ENCODE measurements at regions not wholly inside any gene's neighbourhood (a gene's known extent, or its start where the extent isn't known, plus 50 kb on each side); places are given as distances from the start of the nearest gene placed in this dataset.

DNA sequence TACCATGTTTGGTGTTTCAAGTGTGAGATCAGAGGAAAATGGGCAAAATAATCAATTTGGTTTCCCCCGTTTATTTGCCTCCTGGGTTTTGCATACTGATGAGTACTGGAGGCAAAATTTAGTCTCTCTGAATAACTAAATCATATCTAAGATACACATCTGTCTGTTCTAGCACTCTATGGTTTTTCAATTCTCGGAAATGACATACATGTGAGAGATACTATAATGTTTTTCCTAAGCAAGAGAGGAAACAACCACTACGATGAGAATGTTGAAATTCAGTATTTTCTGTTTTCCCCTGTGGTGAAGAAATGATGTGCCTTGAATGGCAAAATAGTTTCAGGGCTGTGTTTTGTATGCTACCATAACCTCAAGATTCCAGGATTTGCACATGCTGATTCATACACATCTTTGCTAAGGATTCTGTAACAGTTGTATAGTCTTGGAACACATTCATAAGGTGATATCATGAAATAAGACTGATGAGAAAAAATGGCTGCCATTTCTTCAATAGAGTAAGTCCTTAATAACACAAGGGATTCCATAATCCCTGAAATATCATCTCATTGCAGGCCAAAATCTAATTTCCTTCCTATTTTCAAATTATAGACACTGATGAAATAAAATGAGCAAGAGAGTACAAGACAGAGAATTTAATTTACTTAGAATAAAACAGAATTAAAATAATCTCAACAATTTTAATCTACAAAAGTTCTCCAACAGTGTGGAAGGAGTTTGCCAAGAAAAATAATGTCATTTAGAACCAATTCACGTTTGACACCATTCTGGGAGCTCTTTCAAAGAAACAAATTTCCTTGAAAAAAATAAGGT is 316.6 kb downstream of the FIGN start:
- H3K27me3 ChIP-seq (ENCODE audit: control insufficient read depth, insufficient read depth, low read length, poor library complexity, severe bottlenecking) = no peaks in the 10 kb centered on the region
- 92 to 98% methylated on average over 4 of the region's 4 CpGs for WGBS, 2 experiments

DNA sequence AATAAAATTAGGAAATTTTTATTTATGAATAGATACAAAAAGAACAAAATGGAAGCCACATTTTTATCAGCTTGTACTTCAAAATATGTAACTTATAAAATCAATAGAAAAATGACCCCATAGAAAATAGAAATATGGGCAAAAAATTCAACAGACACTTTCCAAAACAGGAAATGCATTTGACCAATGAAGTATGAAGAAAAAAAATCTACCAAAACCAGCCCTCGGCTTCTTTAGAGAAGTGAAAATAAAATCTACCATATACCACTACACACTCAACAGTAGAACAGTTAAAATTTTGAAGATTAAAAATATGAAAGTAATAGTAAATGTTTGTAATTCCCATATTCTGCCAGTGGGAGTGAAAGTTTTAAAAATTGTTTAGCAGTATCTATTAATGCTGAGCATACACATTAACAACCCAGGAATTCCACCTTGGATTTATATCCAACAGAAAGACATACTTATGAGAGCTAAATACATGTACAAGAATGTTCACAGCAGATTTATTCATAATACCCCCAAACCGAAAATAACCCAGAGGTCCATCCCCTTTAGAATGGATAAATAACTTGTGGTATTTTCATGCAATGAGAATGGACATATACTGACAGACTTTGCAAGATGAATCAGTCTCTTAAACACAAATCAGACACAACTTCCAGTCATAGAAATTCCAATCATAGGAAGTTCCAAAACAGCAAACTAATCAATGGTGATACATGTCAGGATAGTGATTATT is 318.0 kb downstream of the FIGN start:
- Histone ChIP-seq H3K27me3 (ENCODE audit: control insufficient read depth, insufficient read depth, low read length, poor library complexity, severe bottlenecking) (no peaks in the 10 kb centered on the region), H3K4me1 (ENCODE audit: control insufficient read depth, insufficient read depth, low read length) (no peaks in the 10 kb centered on the region), H3K27ac (ENCODE audit: insufficient read depth, low read depth, low read length, poor library complexity, severe bottlenecking) (no peak overlapping the region), H3K4me3 (ENCODE audit: insufficient read depth, low read depth, low read length) (no peak overlapping the region), H3K36me3 (ENCODE audit: control insufficient read depth, insufficient read depth, low read length) (no peaks in the 10 kb centered on the region), H3K9me3 (ENCODE audit: control insufficient read depth, low read length) (no peaks in the 10 kb centered on the region)
- no CpG with 5 or more reads among the region's 2 CpGs for WGBS, 2 experiments

More for the DNA sequence above, 316.6 kb downstream of the FIGN start:
- H3K4me3 ChIP-seq (ENCODE audit: insufficient read depth, low read depth, low read length) = no peak overlapping the region
- no peaks in the 10 kb centered on the region for H3K4me1 ChIP-seq (ENCODE audit: control insufficient read depth, insufficient read depth, low read length)
- no peaks in the 10 kb centered on the region for H3K36me3 ChIP-seq (ENCODE audit: control insufficient read depth, insufficient read depth, low read length)
- H3K27ac ChIP-seq (ENCODE audit: insufficient read depth, low read depth, low read length, poor library complexity, severe bottlenecking) = no peak overlapping the region
- H3K9me3 ChIP-seq (ENCODE audit: control insufficient read depth, low read length) = no peaks in the 10 kb centered on the region

DNA sequence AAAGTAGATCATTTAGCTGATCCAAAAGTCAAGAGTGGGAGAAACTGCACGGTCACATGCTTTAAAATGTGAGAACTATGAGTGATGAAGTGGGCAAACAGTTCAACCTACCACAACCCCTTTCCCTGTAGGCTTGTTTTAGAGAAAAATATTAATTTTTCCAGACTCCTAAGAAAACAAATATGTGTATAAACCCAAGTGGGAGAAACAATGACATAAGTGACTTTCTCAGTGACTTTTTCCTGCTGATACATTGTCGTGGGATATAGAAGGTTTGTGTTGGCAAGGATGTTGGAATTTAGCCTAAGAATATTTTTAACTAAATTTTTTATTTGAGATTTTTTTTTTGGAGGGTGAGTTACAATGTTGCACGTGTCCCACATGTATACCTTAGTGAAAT is 321.7 kb downstream of the FIGN start:
- 96 to 100% methylated on average over 2 to 3 of the region's 3 CpGs for WGBS, 2 experiments
- no peaks in the 10 kb centered on the region for H3K4me1 ChIP-seq (ENCODE audit: control insufficient read depth, insufficient read depth, low read length)

DNA sequence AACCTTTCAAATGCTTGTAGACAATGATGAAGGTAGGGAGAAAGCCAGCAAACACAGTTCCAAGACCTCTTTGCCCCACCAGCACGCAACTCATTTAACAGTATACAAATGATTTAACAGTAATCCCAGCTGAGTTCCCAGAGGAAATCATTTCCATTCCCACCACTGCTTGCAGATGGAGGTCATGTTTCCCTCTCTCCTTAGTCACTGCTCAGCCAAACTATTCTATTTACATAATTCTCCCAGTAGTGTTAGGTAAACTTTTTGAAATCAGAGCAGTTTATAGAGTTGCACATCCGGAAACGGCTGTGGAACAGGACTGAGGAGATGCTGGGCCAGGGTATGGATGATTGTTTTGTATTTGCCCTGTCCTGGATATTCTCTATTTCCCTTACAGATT is 328.5 kb downstream of the FIGN start:
- Histone ChIP-seq H3K27me3 (ENCODE audit: control insufficient read depth, insufficient read depth, low read length, poor library complexity, severe bottlenecking) (no peaks in the 10 kb centered on the region), H3K9me3 (ENCODE audit: control insufficient read depth, low read length) (no peaks in the 10 kb centered on the region), H3K4me1 (ENCODE audit: control insufficient read depth, insufficient read depth, low read length) (no peaks in the 10 kb centered on the region), H3K27ac (ENCODE audit: insufficient read depth, low read depth, low read length, poor library complexity, severe bottlenecking) (no peak overlapping the region), H3K4me3 (ENCODE audit: insufficient read depth, low read depth, low read length) (no peak overlapping the region), H3K36me3 (ENCODE audit: control insufficient read depth, insufficient read depth, low read length) (no peaks in the 10 kb centered on the region)
- WGBS, 2 experiments = 98 to 99% methylated on average over 3 of the region's 3 CpGs

More for the DNA sequence above, 321.7 kb downstream of the FIGN start:
- H3K4me3 ChIP-seq (ENCODE audit: insufficient read depth, low read depth, low read length) = no peak overlapping the region
- no peaks in the 10 kb centered on the region for H3K36me3 ChIP-seq (ENCODE audit: control insufficient read depth, insufficient read depth, low read length)
- H3K9me3 ChIP-seq (ENCODE audit: control insufficient read depth, low read length) = no peaks in the 10 kb centered on the region
- H3K27me3 ChIP-seq (ENCODE audit: control insufficient read depth, insufficient read depth, low read length, poor library complexity, severe bottlenecking) = no peaks in the 10 kb centered on the region
- H3K27ac ChIP-seq (ENCODE audit: insufficient read depth, low read depth, low read length, poor library complexity, severe bottlenecking) = no peak overlapping the region

DNA sequence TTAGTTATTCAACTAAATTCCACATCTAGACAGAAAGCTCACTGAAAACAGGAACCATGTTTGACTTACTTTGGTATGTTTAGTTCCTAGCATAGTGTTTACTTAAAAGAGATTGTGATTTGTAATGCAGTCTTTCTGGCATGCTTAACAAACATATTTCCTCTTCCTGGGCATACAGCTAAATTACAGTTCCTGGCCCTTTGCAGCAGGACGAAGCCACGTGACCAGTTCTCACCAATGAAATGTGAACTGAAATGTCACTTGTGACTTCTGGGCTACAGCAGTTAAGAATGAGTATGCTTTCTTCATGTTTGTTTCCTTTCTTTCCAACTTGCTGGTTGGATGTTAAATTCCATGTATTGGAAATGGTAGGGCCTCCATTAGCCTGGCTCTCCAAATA is 330.5 kb downstream of the FIGN start:
- Histone ChIP-seq H3K36me3 (ENCODE audit: control insufficient read depth, insufficient read depth, low read length) (no peaks in the 10 kb centered on the region), H3K9me3 (ENCODE audit: control insufficient read depth, low read length) (no peaks in the 10 kb centered on the region)
- WGBS, 2 experiments = 90 to 97% methylated on average over 2 of the region's 2 CpGs

DNA sequence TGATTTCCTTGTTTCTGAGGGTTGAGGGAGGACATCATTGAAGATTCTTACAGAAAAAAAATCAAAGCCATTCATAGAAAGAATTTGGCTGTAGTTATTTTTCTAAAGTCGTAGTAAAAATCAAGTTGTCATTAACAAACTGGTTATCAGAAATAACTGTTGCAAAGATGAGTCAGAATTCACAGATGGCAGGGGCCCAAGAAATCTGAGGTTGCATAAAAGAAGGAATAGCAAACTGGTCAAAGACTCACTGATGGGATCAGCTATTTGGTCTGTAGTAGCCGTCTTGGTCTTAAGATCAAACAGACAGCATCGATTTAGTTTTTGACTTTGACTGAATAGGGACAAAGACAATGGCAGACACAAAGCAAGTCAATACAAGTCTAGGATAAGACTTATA is 334.3 kb downstream of the FIGN start:
- Histone ChIP-seq H3K27ac (ENCODE audit: insufficient read depth, low read depth, low read length, poor library complexity, severe bottlenecking) (no peak overlapping the region), H3K27me3 (ENCODE audit: control insufficient read depth, insufficient read depth, low read length, poor library complexity, severe bottlenecking) (no peaks in the 10 kb centered on the region), H3K36me3 (ENCODE audit: control insufficient read depth, insufficient read depth, low read length) (no peaks in the 10 kb centered on the region), H3K4me1 (ENCODE audit: control insufficient read depth, insufficient read depth, low read length) (no peaks in the 10 kb centered on the region), H3K9me3 (ENCODE audit: control insufficient read depth, low read length) (no peaks in the 10 kb centered on the region), H3K4me3 (ENCODE audit: insufficient read depth, low read depth, low read length) (no peak overlapping the region)
- 94 to 97% methylated on average over 3 of the region's 3 CpGs for WGBS, 2 experiments

More for the DNA sequence above, 330.5 kb downstream of the FIGN start:
- no peak overlapping the region for H3K4me3 ChIP-seq (ENCODE audit: insufficient read depth, low read depth, low read length)
- H3K4me1 ChIP-seq (ENCODE audit: control insufficient read depth, insufficient read depth, low read length) = no peaks in the 10 kb centered on the region
- H3K27ac ChIP-seq (ENCODE audit: insufficient read depth, low read depth, low read length, poor library complexity, severe bottlenecking) = no peak overlapping the region
- H3K27me3 ChIP-seq (ENCODE audit: control insufficient read depth, insufficient read depth, low read length, poor library complexity, severe bottlenecking) = no peaks in the 10 kb centered on the region

DNA sequence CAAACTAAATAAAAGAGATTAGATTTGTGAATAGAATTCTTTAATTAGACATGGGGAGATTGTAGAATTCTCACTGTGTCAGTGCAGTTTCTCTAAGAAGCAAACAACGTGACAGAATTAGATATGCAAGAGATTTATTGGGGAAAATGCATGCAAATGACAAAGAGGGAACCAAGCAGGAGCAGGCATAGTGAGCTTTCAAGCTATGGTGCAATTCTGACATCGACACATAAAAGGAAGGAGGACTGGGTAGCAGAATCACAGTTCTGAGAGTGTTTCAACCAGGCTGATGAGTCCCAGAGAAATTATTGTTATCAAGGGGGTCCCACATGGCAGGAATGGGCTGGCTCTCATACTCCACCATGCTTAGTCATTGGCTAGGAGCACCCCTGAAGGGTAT is 338.4 kb downstream of the FIGN start:
- 82 to 85% methylated on average over 2 of the region's 2 CpGs for WGBS, 2 experiments
- H3K9me3 ChIP-seq (ENCODE audit: control insufficient read depth, low read length) = no peaks in the 10 kb centered on the region
- no peaks in the 10 kb centered on the region for H3K27me3 ChIP-seq (ENCODE audit: control insufficient read depth, insufficient read depth, low read length, poor library complexity, severe bottlenecking)

DNA sequence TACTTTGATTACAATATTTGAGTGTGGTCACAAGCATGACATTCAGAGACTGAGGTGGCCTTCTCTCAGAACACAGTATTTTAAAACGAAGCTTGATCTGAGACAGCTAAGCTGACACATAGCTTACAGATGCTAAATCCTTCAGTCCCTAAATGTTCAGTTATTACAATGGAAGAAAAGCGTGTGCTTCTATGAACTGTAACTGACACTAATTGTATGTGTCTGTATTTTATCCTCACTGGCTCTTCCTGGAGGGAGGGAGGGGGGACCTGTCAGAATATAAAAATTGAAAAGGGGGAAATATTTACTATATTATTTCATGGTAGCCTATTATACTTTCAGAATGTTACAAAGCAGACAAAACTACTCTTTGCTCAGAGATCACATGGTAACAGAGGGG is 340.2 kb downstream of the FIGN start:
- 92 to 100% methylated on average over 2 of the region's 2 CpGs for WGBS, 2 experiments
- Histone ChIP-seq H3K9me3 (ENCODE audit: control insufficient read depth, low read length) (no peaks in the 10 kb centered on the region), H3K4me1 (ENCODE audit: control insufficient read depth, insufficient read depth, low read length) (no peaks in the 10 kb centered on the region), H3K36me3 (ENCODE audit: control insufficient read depth, insufficient read depth, low read length) (no peaks in the 10 kb centered on the region), H3K27me3 (ENCODE audit: control insufficient read depth, insufficient read depth, low read length, poor library complexity, severe bottlenecking) (no peaks in the 10 kb centered on the region), H3K27ac (ENCODE audit: insufficient read depth, low read depth, low read length, poor library complexity, severe bottlenecking) (no peak overlapping the region), H3K4me3 (ENCODE audit: insufficient read depth, low read depth, low read length) (no peak overlapping the region)

More for the DNA sequence above, 338.4 kb downstream of the FIGN start:
- no peaks in the 10 kb centered on the region for H3K4me1 ChIP-seq (ENCODE audit: control insufficient read depth, insufficient read depth, low read length)
- H3K27ac ChIP-seq (ENCODE audit: insufficient read depth, low read depth, low read length, poor library complexity, severe bottlenecking) = no peak overlapping the region
- H3K36me3 ChIP-seq (ENCODE audit: control insufficient read depth, insufficient read depth, low read length) = no peaks in the 10 kb centered on the region
- no peak overlapping the region for H3K4me3 ChIP-seq (ENCODE audit: insufficient read depth, low read depth, low read length)

DNA sequence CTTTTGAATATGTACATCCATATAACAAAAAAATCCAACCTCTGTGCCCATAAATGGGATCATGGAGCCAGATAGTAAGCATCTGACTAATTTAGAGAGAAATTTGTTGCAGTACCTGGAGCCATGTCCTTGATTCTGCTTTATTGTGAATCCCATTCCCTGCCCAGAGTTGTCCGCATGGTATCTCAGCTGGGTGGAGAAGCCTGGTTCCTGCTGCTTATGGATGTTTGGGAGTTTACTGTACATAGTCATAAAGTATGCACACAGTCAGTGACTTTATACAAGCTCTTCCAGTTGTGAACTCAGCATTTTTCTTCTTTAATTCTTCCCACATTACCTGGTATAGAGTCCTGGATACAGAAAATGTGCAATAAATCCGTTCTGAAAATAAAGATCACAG is 346.0 kb downstream of the FIGN start:
- no peaks in the 10 kb centered on the region for H3K9me3 ChIP-seq (ENCODE audit: control insufficient read depth, low read length)
- no peaks in the 10 kb centered on the region for H3K36me3 ChIP-seq (ENCODE audit: control insufficient read depth, insufficient read depth, low read length)
- no peaks in the 10 kb centered on the region for H3K27me3 ChIP-seq (ENCODE audit: control insufficient read depth, insufficient read depth, low read length, poor library complexity, severe bottlenecking)
- no peak overlapping the region for H3K4me3 ChIP-seq (ENCODE audit: insufficient read depth, low read depth, low read length)
- no peaks in the 10 kb centered on the region for H3K4me1 ChIP-seq (ENCODE audit: control insufficient read depth, insufficient read depth, low read length)
- 93 to 100% methylated on average over 1 to 2 of the region's 2 CpGs for WGBS, 2 experiments
- H3K27ac ChIP-seq (ENCODE audit: insufficient read depth, low read depth, low read length, poor library complexity, severe bottlenecking) = no peak overlapping the region

DNA sequence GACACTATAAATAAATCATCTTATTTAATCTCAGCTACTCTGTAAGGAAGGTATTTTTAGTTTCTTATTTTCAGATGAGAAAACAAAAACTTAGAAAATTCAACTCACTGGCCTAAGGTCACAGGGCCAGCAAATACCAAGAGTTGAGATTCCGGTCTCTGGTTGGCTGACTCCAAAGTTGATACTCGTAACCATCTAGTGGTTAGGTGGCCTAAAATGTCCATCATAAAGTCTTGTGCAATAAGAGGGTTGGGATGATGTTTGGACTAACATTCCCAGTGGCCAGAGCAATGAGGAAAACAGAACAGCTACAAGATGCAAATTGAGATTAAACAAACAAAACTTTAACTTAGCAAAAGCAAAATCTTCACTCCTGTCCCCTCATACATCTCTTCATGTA is 360.3 kb downstream of the FIGN start:
- no peaks in the 10 kb centered on the region for H3K36me3 ChIP-seq (ENCODE audit: control insufficient read depth, insufficient read depth, low read length)
- no peaks in the 10 kb centered on the region for H3K4me1 ChIP-seq (ENCODE audit: control insufficient read depth, insufficient read depth, low read length)
- H3K27ac ChIP-seq (ENCODE audit: insufficient read depth, low read depth, low read length, poor library complexity, severe bottlenecking) = no peak overlapping the region
- no peaks in the 10 kb centered on the region for H3K9me3 ChIP-seq (ENCODE audit: control insufficient read depth, low read length)
- 95 to 98% methylated on average over 2 of the region's 2 CpGs for WGBS, 2 experiments
- no peak overlapping the region for H3K4me3 ChIP-seq (ENCODE audit: insufficient read depth, low read depth, low read length)
- H3K27me3 ChIP-seq (ENCODE audit: control insufficient read depth, insufficient read depth, low read length, poor library complexity, severe bottlenecking) = no peaks in the 10 kb centered on the region
